Liver (tissue), 3 donors: ENCODE measurements at regions not wholly inside any gene's neighbourhood (a gene's known extent, or its start where the extent isn't known, plus 50 kb on each side); places are given as distances from the start of the nearest gene placed in this dataset.

Experiments used
- ATF3 ChIP-seq: IDR thresholded peaks from 2 replicates; pipeline ENCODE4 v1.6.1; 2016; ENCODE audit warnings: antibody characterized with exemption
- CTCF ChIP-seq: fragments of 150-350 bp; IDR thresholded peaks from 2 replicates; pipeline ENCODE4 v1.5.1; 2017; ENCODE audit warnings: improper control_type of control experiment, low read depth, low read length; ENCODE audit not compliant: missing input control
- EGR1 ChIP-seq, 2 donors: IDR thresholded peaks; 2 replicates each; pipeline ENCODE4 v1.6.1; 2016 to 2018; ENCODE audit warnings: antibody characterized with exemption in 2 of 2, low read depth in 2 of 2
- HNF4G ChIP-seq: IDR thresholded peaks from 2 replicates; pipeline ENCODE4 v1.6.1; 2016; ENCODE audit warnings: antibody characterized with exemption
- MAX ChIP-seq: IDR thresholded peaks from 2 replicates; pipeline ENCODE4 v1.6.1; 2016; ENCODE audit warnings: antibody characterized with exemption
- NR2F2 ChIP-seq: IDR thresholded peaks from 2 replicates; pipeline ENCODE4 v1.6.1; 2016; ENCODE audit warnings: antibody characterized with exemption
- RAD21 ChIP-seq, 2 donors: IDR thresholded peaks; 2 replicates each; pipeline ENCODE4 v1.6.1; 2016; ENCODE audit warnings: antibody characterized with exemption in 2 of 2, mild to moderate bottlenecking in 2 of 2
- REST ChIP-seq: IDR thresholded peaks from 2 replicates; pipeline ENCODE4 v1.6.1; 2016; ENCODE audit warnings: antibody characterized with exemption, mild to moderate bottlenecking
- YY1 ChIP-seq: IDR thresholded peaks from 2 replicates; pipeline ENCODE4 v1.6.1; 2016; ENCODE audit warnings: antibody characterized with exemption, mild to moderate bottlenecking
- ZBTB33 ChIP-seq: IDR thresholded peaks from 2 replicates; pipeline ENCODE4 v1.6.1; 2016; ENCODE audit warnings: antibody characterized with exemption
- donor health status: healthy.
- donor health status: healthy.

GRCh38 chr1:115173151-115173550 is 83.8 kb upstream of the TSPAN2 start:
- TF ChIP-seq ZBTB33: no peak
- TF ChIP-seq MAX: no peak
- TF ChIP-seq CTCF: no peak
- no peak for TF ChIP-seq NR2F2
- no peak for TF ChIP-seq REST
- no peak for TF ChIP-seq YY1
- TF ChIP-seq ATF3: no peak
- no peak for TF ChIP-seq EGR1 (IDR thresholded peaks at IDR 0.05; ENCODE audit: low read depth in 2 of 2)
- TF ChIP-seq HNF4G: no peak
- TF ChIP-seq RAD21 (IDR thresholded peaks at IDR 0.05): no peak
